Progenitor cell of endocrine pancreas (in vitro differentiated cells): ENCODE measurements at regions not wholly inside any gene's neighbourhood (a gene's known extent, or its start where the extent isn't known, plus 50 kb on each side); places are given as distances from the start of the nearest gene placed in this dataset.

Source experiments
- DNase-seq: peaks from one replicate; pipeline ENCODE4 v3.0.0; 2021; ENCODE audit warnings: low spot score; ENCODE audit not compliant: unreplicated experiment
- H3K27ac Mint-ChIP-seq: 2 replicates; pipeline ENCODE4 v1.8.0; 2021; ENCODE audit warnings: mild to moderate bottlenecking, moderate library complexity, mixed read lengths
- H3K27me3 Mint-ChIP-seq: 2 replicates; pipeline ENCODE4 v1.8.0; 2021; ENCODE audit warnings: mixed read lengths
- H3K36me3 Mint-ChIP-seq: 2 replicates; pipeline ENCODE4 v1.8.0; 2022; ENCODE audit warnings: mixed read lengths; ENCODE audit not compliant: insufficient read depth
- H3K4me1 Mint-ChIP-seq: 2 replicates; pipeline ENCODE4 v1.8.0; 2021; ENCODE audit warnings: low read depth, mixed read lengths
- H3K4me3 Mint-ChIP-seq: 2 replicates; pipeline ENCODE4 v1.8.0; 2021; ENCODE audit warnings: low read depth, mild to moderate bottlenecking, moderate library complexity, mixed read lengths
- H3K9me3 Mint-ChIP-seq: 2 replicates; pipeline ENCODE4 v1.8.0; 2021; ENCODE audit warnings: low read depth, mixed read lengths
- TF ChIP-seq, protein P1 (sequence below): fragments of 200-600 bp; sonication (generic); IDR thresholded peaks from one replicate; pipeline ENCODE4 v1.5.0; 2021; ENCODE audit warnings: antibody characterized with exemption, mild to moderate bottlenecking; ENCODE audit not compliant: unreplicated experiment

- TF ChIP-seq, protein P1, sequence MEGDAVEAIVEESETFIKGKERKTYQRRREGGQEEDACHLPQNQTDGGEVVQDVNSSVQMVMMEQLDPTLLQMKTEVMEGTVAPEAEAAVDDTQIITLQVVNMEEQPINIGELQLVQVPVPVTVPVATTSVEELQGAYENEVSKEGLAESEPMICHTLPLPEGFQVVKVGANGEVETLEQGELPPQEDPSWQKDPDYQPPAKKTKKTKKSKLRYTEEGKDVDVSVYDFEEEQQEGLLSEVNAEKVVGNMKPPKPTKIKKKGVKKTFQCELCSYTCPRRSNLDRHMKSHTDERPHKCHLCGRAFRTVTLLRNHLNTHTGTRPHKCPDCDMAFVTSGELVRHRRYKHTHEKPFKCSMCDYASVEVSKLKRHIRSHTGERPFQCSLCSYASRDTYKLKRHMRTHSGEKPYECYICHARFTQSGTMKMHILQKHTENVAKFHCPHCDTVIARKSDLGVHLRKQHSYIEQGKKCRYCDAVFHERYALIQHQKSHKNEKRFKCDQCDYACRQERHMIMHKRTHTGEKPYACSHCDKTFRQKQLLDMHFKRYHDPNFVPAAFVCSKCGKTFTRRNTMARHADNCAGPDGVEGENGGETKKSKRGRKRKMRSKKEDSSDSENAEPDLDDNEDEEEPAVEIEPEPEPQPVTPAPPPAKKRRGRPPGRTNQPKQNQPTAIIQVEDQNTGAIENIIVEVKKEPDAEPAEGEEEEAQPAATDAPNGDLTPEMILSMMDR = no peak
- Mint-ChIP-seq H3K4me1 (no peaks in the 10 kb centered on the region), H3K4me3 (no peak overlapping the region), H3K9me3 (no peaks in the 10 kb centered on the region), H3K36me3 (no peaks in the 10 kb centered on the region), H3K27ac (no peak overlapping the region), H3K27me3 (peaks cover 23% of the 10 kb centered on the region)
- no peak for DNase-seq
Observed at GRCh38 chr2:176963568-176964287, 248.9 kb upstream of the HNRNPA3 start.

- Mint-ChIP-seq H3K36me3 (no peaks in the 10 kb centered on the region), H3K4me1 (no peaks in the 10 kb centered on the region), H3K27ac (no peak overlapping the region), H3K9me3 (no peaks in the 10 kb centered on the region), H3K4me3 (no peak overlapping the region), H3K27me3 (peaks cover 10% of the 10 kb centered on the region)
- TF ChIP-seq, protein P1 = no peak
- no peak for DNase-seq
Observed at GRCh38 chr2:176967911-176968450, 244.6 kb upstream of the HNRNPA3 start.

GRCh38 chr2:176969642-176970359, 242.8 kb upstream of the HNRNPA3 start:
- no peaks in the 10 kb centered on the region for H3K9me3 Mint-ChIP-seq
- TF ChIP-seq, protein P1 = no peak
- H3K4me3 Mint-ChIP-seq = no peak overlapping the region
- DNase-seq = no peak
- H3K27ac Mint-ChIP-seq = no peak overlapping the region
- H3K36me3 Mint-ChIP-seq = no peaks in the 10 kb centered on the region
- H3K4me1 Mint-ChIP-seq = no peaks in the 10 kb centered on the region
- peaks cover 7% of the 10 kb centered on the region for H3K27me3 Mint-ChIP-seq

- Mint-ChIP-seq H3K27me3 (peaks cover 8% of the 10 kb centered on the region), H3K36me3 (no peaks in the 10 kb centered on the region), H3K9me3 (no peaks in the 10 kb centered on the region), H3K27ac (no peak overlapping the region), H3K4me1 (no peaks in the 10 kb centered on the region), H3K4me3 (no peak overlapping the region)
- TF ChIP-seq, protein P1 = no peak
- DNase-seq = no peak
Observed at GRCh38 chr2:176976736-176977685, 235.6 kb upstream of the HNRNPA3 start.

- Mint-ChIP-seq H3K4me1 (no peaks in the 10 kb centered on the region), H3K36me3 (no peaks in the 10 kb centered on the region), H3K9me3 (no peaks in the 10 kb centered on the region), H3K27ac (no peak overlapping the region), H3K27me3 (peaks cover 10% of the 10 kb centered on the region), H3K4me3 (no peak overlapping the region)
- TF ChIP-seq, protein P1 = no peak
- DNase-seq = no peak
Observed at GRCh38 chr2:176978921-176979320, 233.7 kb upstream of the HNRNPA3 start.
